ENCODE measurements at regions not wholly inside any gene's neighbourhood (a gene's known extent, or its start where the extent isn't known, plus 50 kb on each side); places are given as distances from the start of the nearest gene placed in this dataset.

- H3K4me1 ChIP-seq (ENCODE audit: control insufficient read depth, insufficient read depth, low read length, unreplicated experiment): peaks cover 29% of the 10 kb centered on the region
- peak overlapping the region; percentile 27; the same call in 1 of the 2 replicates for H3K4me3 ChIP-seq (ENCODE audit: low read depth, low read length)
- peak overlapping the region; percentile 74 for H3K27ac ChIP-seq (ENCODE audit: low read depth, low read length)
- no peaks in the 10 kb centered on the region for H3K36me3 ChIP-seq (ENCODE audit: insufficient read depth, low read length)
- peak overlapping the region; percentile 97 for H2AFZ ChIP-seq (ENCODE audit: low read length, unreplicated experiment)
- H3K27me3 ChIP-seq (ENCODE audit: insufficient read depth, low read length): no peaks in the 10 kb centered on the region
- no peaks in the 10 kb centered on the region for H3K79me2 ChIP-seq (ENCODE audit: control insufficient read depth, insufficient read depth, low read length, unreplicated experiment)
Observed at GRCh38 chr18:43665105-43665788, 388.0 kb upstream of the SYT4 start.

DNA sequence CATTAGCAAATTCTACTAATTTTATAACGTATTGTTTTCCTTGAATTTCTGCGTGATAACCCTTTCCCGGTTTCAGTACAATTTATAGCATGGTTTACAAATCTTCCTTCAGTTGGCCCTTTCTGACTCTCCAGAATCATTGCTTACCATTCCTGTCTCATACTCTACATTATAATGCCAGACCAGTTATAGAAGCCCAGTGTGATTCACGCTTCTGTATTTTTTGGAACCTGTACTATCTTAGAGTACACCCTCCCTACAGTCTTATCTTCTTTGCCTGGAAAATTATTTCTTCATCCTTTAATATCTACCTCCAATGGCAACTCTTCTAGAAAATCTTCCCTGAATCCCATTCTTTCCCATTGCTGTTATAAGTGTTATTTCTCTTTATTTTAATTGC, 391.6 kb upstream of the SYT4 start:
- H3K4me3 ChIP-seq (ENCODE audit: low read depth, low read length): no peak overlapping the region

GRCh38 chr18:43671431-43671830, 394.1 kb upstream of the SYT4 start:
- H2AFZ ChIP-seq (ENCODE audit: low read length, unreplicated experiment): no peak overlapping the region
- H3K27me3 ChIP-seq (ENCODE audit: insufficient read depth, low read length): no peaks in the 10 kb centered on the region
- H3K79me2 ChIP-seq (ENCODE audit: control insufficient read depth, insufficient read depth, low read length, unreplicated experiment): no peaks in the 10 kb centered on the region

More for the DNA sequence above, 391.6 kb upstream of the SYT4 start:
- H3K4me1 ChIP-seq (ENCODE audit: control insufficient read depth, insufficient read depth, low read length, unreplicated experiment): peaks cover 15% of the 10 kb centered on the region
- no peaks in the 10 kb centered on the region for H3K36me3 ChIP-seq (ENCODE audit: insufficient read depth, low read length)
- H3K27ac ChIP-seq (ENCODE audit: low read depth, low read length): no peak overlapping the region
- no peak overlapping the region for H2AFZ ChIP-seq (ENCODE audit: low read length, unreplicated experiment)
- H3K79me2 ChIP-seq (ENCODE audit: control insufficient read depth, insufficient read depth, low read length, unreplicated experiment): no peaks in the 10 kb centered on the region
- no peaks in the 10 kb centered on the region for H3K27me3 ChIP-seq (ENCODE audit: insufficient read depth, low read length)

GRCh38 chr18:43680096-43680495, 402.8 kb upstream of the SYT4 start:
- Histone ChIP-seq H3K4me3 (ENCODE audit: low read depth, low read length) (no peak overlapping the region), H3K27me3 (ENCODE audit: insufficient read depth, low read length) (no peaks in the 10 kb centered on the region), H3K4me1 (ENCODE audit: control insufficient read depth, insufficient read depth, low read length, unreplicated experiment) (no peaks in the 10 kb centered on the region), H3K27ac (ENCODE audit: low read depth, low read length) (no peak overlapping the region), H3K36me3 (ENCODE audit: insufficient read depth, low read length) (no peaks in the 10 kb centered on the region), H3K79me2 (ENCODE audit: control insufficient read depth, insufficient read depth, low read length, unreplicated experiment) (no peaks in the 10 kb centered on the region), H2AFZ (ENCODE audit: low read length, unreplicated experiment) (no peak overlapping the region)

More at GRCh38 chr18:43671431-43671830, 394.1 kb upstream of the SYT4 start:
- Histone ChIP-seq H3K4me1 (ENCODE audit: control insufficient read depth, insufficient read depth, low read length, unreplicated experiment) (no peaks in the 10 kb centered on the region), H3K4me3 (ENCODE audit: low read depth, low read length) (no peak overlapping the region), H3K27ac (ENCODE audit: low read depth, low read length) (no peak overlapping the region), H3K36me3 (ENCODE audit: insufficient read depth, low read length) (no peaks in the 10 kb centered on the region)

GRCh38 chr18:43681661-43682060, 404.4 kb upstream of the SYT4 start:
- Histone ChIP-seq H3K4me3 (ENCODE audit: low read depth, low read length) (no peak overlapping the region), H3K27me3 (ENCODE audit: insufficient read depth, low read length) (no peaks in the 10 kb centered on the region), H2AFZ (ENCODE audit: low read length, unreplicated experiment) (no peak overlapping the region), H3K27ac (ENCODE audit: low read depth, low read length) (no peak overlapping the region), H3K36me3 (ENCODE audit: insufficient read depth, low read length) (no peaks in the 10 kb centered on the region), H3K4me1 (ENCODE audit: control insufficient read depth, insufficient read depth, low read length, unreplicated experiment) (no peaks in the 10 kb centered on the region), H3K79me2 (ENCODE audit: control insufficient read depth, insufficient read depth, low read length, unreplicated experiment) (no peaks in the 10 kb centered on the region)

DNA sequence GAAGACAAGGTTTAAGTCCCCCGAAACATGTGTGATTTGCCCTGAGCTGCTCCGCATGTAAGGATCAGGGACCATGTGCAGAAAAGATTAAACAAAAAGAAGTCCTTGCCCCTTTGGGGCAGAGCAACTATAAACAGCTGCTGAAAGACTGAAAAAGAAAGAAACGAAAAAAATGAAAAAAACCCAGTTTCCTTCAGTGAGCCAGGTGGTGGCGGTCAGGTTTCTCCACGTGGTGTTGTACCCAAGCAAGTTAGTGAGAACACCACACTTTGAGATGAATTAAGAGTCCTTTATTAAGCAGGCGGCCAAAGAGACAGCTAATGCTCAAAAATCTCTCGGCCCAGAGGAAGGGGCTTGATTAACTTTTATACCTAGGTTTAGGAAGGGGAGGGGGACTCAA, 404.9 kb upstream of the SYT4 start:
- Histone ChIP-seq H3K27me3 (ENCODE audit: insufficient read depth, low read length) (no peaks in the 10 kb centered on the region), H3K4me3 (ENCODE audit: low read depth, low read length) (no peak overlapping the region), H3K27ac (ENCODE audit: low read depth, low read length) (no peak overlapping the region)

GRCh38 chr18:43686709-43687108, 409.4 kb upstream of the SYT4 start:
- H3K4me1 ChIP-seq (ENCODE audit: control insufficient read depth, insufficient read depth, low read length, unreplicated experiment): peaks cover 6% of the 10 kb centered on the region
- no peak overlapping the region for H3K4me3 ChIP-seq (ENCODE audit: low read depth, low read length)
- H3K36me3 ChIP-seq (ENCODE audit: insufficient read depth, low read length): no peaks in the 10 kb centered on the region
- no peaks in the 10 kb centered on the region for H3K27me3 ChIP-seq (ENCODE audit: insufficient read depth, low read length)
- no peaks in the 10 kb centered on the region for H3K79me2 ChIP-seq (ENCODE audit: control insufficient read depth, insufficient read depth, low read length, unreplicated experiment)
- no peak overlapping the region for H3K27ac ChIP-seq (ENCODE audit: low read depth, low read length)
- no peak overlapping the region for H2AFZ ChIP-seq (ENCODE audit: low read length, unreplicated experiment)

More for the DNA sequence above, 404.9 kb upstream of the SYT4 start:
- Histone ChIP-seq H3K36me3 (ENCODE audit: insufficient read depth, low read length) (no peaks in the 10 kb centered on the region), H3K79me2 (ENCODE audit: control insufficient read depth, insufficient read depth, low read length, unreplicated experiment) (no peaks in the 10 kb centered on the region), H2AFZ (ENCODE audit: low read length, unreplicated experiment) (no peak overlapping the region), H3K4me1 (ENCODE audit: control insufficient read depth, insufficient read depth, low read length, unreplicated experiment) (no peaks in the 10 kb centered on the region)

GRCh38 chr18:43692099-43692690, 414.9 kb upstream of the SYT4 start:
- no peaks in the 10 kb centered on the region for H3K36me3 ChIP-seq (ENCODE audit: insufficient read depth, low read length)
- no peak overlapping the region for H3K27ac ChIP-seq (ENCODE audit: low read depth, low read length)
- H3K79me2 ChIP-seq (ENCODE audit: control insufficient read depth, insufficient read depth, low read length, unreplicated experiment): no peaks in the 10 kb centered on the region
- H3K27me3 ChIP-seq (ENCODE audit: insufficient read depth, low read length): no peaks in the 10 kb centered on the region
- peak overlapping the region; percentile 2 for H2AFZ ChIP-seq (ENCODE audit: low read length, unreplicated experiment)
- peaks cover 6% of the 10 kb centered on the region for H3K4me1 ChIP-seq (ENCODE audit: control insufficient read depth, insufficient read depth, low read length, unreplicated experiment)
- no peak overlapping the region for H3K4me3 ChIP-seq (ENCODE audit: low read depth, low read length)

DNA sequence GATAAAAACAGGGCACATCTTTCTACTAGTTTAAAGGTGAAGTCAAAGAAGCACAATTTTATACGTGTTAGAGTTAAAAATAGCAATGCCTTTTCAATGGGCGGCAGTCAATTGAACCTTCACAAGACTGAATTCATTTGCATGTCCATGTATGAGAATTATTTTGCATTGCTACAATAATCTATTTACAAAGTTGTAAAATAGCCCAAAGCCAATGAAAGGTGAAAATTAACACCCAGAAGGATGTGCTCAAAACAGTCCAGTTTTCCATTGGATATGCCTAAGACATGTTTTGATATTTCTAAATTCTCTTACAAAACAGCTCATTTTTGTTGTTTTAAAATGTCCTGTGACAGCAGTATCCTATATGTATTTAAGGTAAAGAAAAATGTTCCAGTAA, 425.1 kb upstream of the SYT4 start:
- no peaks in the 10 kb centered on the region for H3K36me3 ChIP-seq (ENCODE audit: insufficient read depth, low read length)
- H2AFZ ChIP-seq (ENCODE audit: low read length, unreplicated experiment): no peak overlapping the region
- H3K4me3 ChIP-seq (ENCODE audit: low read depth, low read length): no peak overlapping the region
- H3K27me3 ChIP-seq (ENCODE audit: insufficient read depth, low read length): no peaks in the 10 kb centered on the region
- H3K4me1 ChIP-seq (ENCODE audit: control insufficient read depth, insufficient read depth, low read length, unreplicated experiment): no peaks in the 10 kb centered on the region
- no peaks in the 10 kb centered on the region for H3K79me2 ChIP-seq (ENCODE audit: control insufficient read depth, insufficient read depth, low read length, unreplicated experiment)
- no peak overlapping the region for H3K27ac ChIP-seq (ENCODE audit: low read depth, low read length)

GRCh38 chr18:43703050-43703449, 425.8 kb upstream of the SYT4 start:
- H3K27ac ChIP-seq (ENCODE audit: low read depth, low read length): no peak overlapping the region
- H3K27me3 ChIP-seq (ENCODE audit: insufficient read depth, low read length): no peaks in the 10 kb centered on the region
- H2AFZ ChIP-seq (ENCODE audit: low read length, unreplicated experiment): no peak overlapping the region

GRCh38 chr18:43705850-43706249, 428.6 kb upstream of the SYT4 start:
- Histone ChIP-seq H3K4me1 (ENCODE audit: control insufficient read depth, insufficient read depth, low read length, unreplicated experiment) (no peaks in the 10 kb centered on the region), H3K27me3 (ENCODE audit: insufficient read depth, low read length) (no peaks in the 10 kb centered on the region), H2AFZ (ENCODE audit: low read length, unreplicated experiment) (no peak overlapping the region), H3K36me3 (ENCODE audit: insufficient read depth, low read length) (no peaks in the 10 kb centered on the region), H3K4me3 (ENCODE audit: low read depth, low read length) (no peak overlapping the region), H3K79me2 (ENCODE audit: control insufficient read depth, insufficient read depth, low read length, unreplicated experiment) (no peaks in the 10 kb centered on the region), H3K27ac (ENCODE audit: low read depth, low read length) (no peak overlapping the region)

More at GRCh38 chr18:43703050-43703449, 425.8 kb upstream of the SYT4 start:
- Histone ChIP-seq H3K4me1 (ENCODE audit: control insufficient read depth, insufficient read depth, low read length, unreplicated experiment) (no peaks in the 10 kb centered on the region), H3K4me3 (ENCODE audit: low read depth, low read length) (no peak overlapping the region), H3K36me3 (ENCODE audit: insufficient read depth, low read length) (no peaks in the 10 kb centered on the region), H3K79me2 (ENCODE audit: control insufficient read depth, insufficient read depth, low read length, unreplicated experiment) (no peaks in the 10 kb centered on the region)

Measured in ACC112 (cell line).